Neural progenitor cell (in vitro differentiated cells): ENCODE measurements at regions not wholly inside any gene's neighbourhood (a gene's known extent, or its start where the extent isn't known, plus 50 kb on each side); places are given as distances from the start of the nearest gene placed in this dataset.

Source experiments
- DNase-seq: peaks from one replicate; pipeline ENCODE4 v3.0.0-alpha.2; 2016; ENCODE audit warnings: low spot score
- H2AFZ ChIP-seq: fragments of 200-600 bp; sonication (generic); replicated peaks from 2 replicates; pipeline ENCODE4 v1.6.1; 2016; ENCODE audit warnings: antibody characterized with exemption
- H3F3A ChIP-seq: fragments of 200-600 bp; sonication (generic); 2 replicates; pipeline ENCODE4 v1.6.1; 2016; ENCODE audit warnings: antibody characterized with exemption, low read depth
- H3K27ac ChIP-seq: fragments of 200-600 bp; sonication (generic); 2 replicates; pipeline ENCODE4 v1.5.1; 2016; ENCODE audit warnings: mild to moderate bottlenecking
- H3K27me3 ChIP-seq: fragments of 200-600 bp; sonication (generic); 2 replicates; pipeline ENCODE4 v1.6.1; 2016; ENCODE audit warnings: mild to moderate bottlenecking, moderate library complexity
- H3K36me3 ChIP-seq: fragments of 200-600 bp; sonication (generic); 2 replicates; pipeline ENCODE4 v1.5.1; 2016
- H3K4me1 ChIP-seq: fragments of 200-600 bp; sonication (generic); 2 replicates; pipeline ENCODE4 v1.6.1; 2016; ENCODE audit warnings: mixed run types
- H3K4me2 ChIP-seq: fragments of 200-600 bp; sonication (generic); 2 replicates; pipeline ENCODE4 v1.6.1; 2016
- H3K4me3 ChIP-seq: fragments of 200-600 bp; sonication (generic); 2 replicates; pipeline ENCODE4 v1.5.1; 2016
- H3K79me2 ChIP-seq: fragments of 200-600 bp; sonication (generic); 2 replicates; pipeline ENCODE4 v1.6.1; 2016; ENCODE audit warnings: low read depth
- H3K9ac ChIP-seq: fragments of 200-600 bp; sonication (generic); 2 replicates; pipeline ENCODE4 v1.6.1; 2016
- H3K9me3 ChIP-seq: fragments of 200-600 bp; sonication (generic); 2 replicates; pipeline ENCODE4 v1.5.1; 2016; ENCODE audit warnings: low read depth
- H4K20me1 ChIP-seq: fragments of 200-600 bp; sonication (generic); 2 replicates; pipeline ENCODE4 v1.6.1; 2016; ENCODE audit warnings: low read depth
- H3K27ac Mint-ChIP-seq: 3 replicates; pipeline ENCODE4 v1.8.0; 2021; ENCODE audit warnings: mixed read lengths
- H3K27me3 Mint-ChIP-seq: 2 replicates; pipeline ENCODE4 v1.8.0; 2022; ENCODE audit warnings: low read depth, mild to moderate bottlenecking, inconsistent platforms, moderate library complexity, mixed read lengths; ENCODE audit not compliant: insufficient read depth
- H3K36me3 Mint-ChIP-seq: 3 replicates; pipeline ENCODE4 v1.8.0; 2021; ENCODE audit warnings: mixed read lengths
- H3K4me1 Mint-ChIP-seq: 3 replicates; pipeline ENCODE4 v1.8.0; 2021; ENCODE audit warnings: mixed read lengths
- H3K4me3 Mint-ChIP-seq: 3 replicates; pipeline ENCODE4 v1.8.0; 2021; ENCODE audit warnings: mild to moderate bottlenecking, moderate library complexity, mixed read lengths
- H3K9me3 Mint-ChIP-seq: 3 replicates; pipeline ENCODE4 v1.8.0; 2020; ENCODE audit warnings: mixed read lengths
- CTCF ChIP-seq: fragments of 200-600 bp; sonication (generic); IDR thresholded peaks from 2 replicates; pipeline ENCODE4 v1.5.1; 2017; ENCODE audit warnings: antibody characterized with exemption, mild to moderate bottlenecking
- EZH2 ChIP-seq: fragments of 200-600 bp; sonication (generic); IDR thresholded peaks from 2 replicates; pipeline ENCODE4 v1.6.1; 2017; ENCODE audit warnings: antibody characterized with exemption, mild to moderate bottlenecking, moderate library complexity
- EZH2phosphoT487 ChIP-seq: fragments of 200-600 bp; sonication (generic); IDR thresholded peaks from 2 replicates; pipeline ENCODE4 v1.6.1; 2017; ENCODE audit warnings: antibody characterized with exemption

GRCh38 chr15:96230526-96231181 lies 99.8 kb upstream of the NR2F2 start:
- no peak for TF ChIP-seq CTCF
- no peak for TF ChIP-seq EZH2
- TF ChIP-seq EZH2phosphoT487: no peak
- Mint-ChIP-seq H3K9me3 (no peaks in the 10 kb centered on the region), H3K4me1 (peaks cover 6% of the 10 kb centered on the region), H3K36me3 (no peaks in the 10 kb centered on the region), H3K27me3 (peaks cover 3% of the 10 kb centered on the region), H3K27ac (no peak overlapping the region), H3K4me3 (no peak overlapping the region)
- Histone ChIP-seq H3K9me3 (no peaks in the 10 kb centered on the region), H3K4me3 (no peak overlapping the region), H3K27me3 (no peaks in the 10 kb centered on the region), H3K79me2 (no peaks in the 10 kb centered on the region), H3K27ac (no peak overlapping the region), H4K20me1 (no peaks in the 10 kb centered on the region), H3K4me1 (peaks cover 8% of the 10 kb centered on the region), H2AFZ (no peak overlapping the region), H3F3A (no peaks in the 10 kb centered on the region), H3K9ac (no peak overlapping the region), H3K36me3 (no peaks in the 10 kb centered on the region), H3K4me2 (no peak overlapping the region)
- no peak for DNase-seq

- H3K36me3 Mint-ChIP-seq: no peaks in the 10 kb centered on the region
- Histone ChIP-seq H3K79me2 (no peaks in the 10 kb centered on the region), H3K27me3 (no peaks in the 10 kb centered on the region), H3F3A (no peaks in the 10 kb centered on the region), H3K4me3 (no peak overlapping the region), H4K20me1 (no peaks in the 10 kb centered on the region), H2AFZ (no peak overlapping the region), H3K4me1 (no peaks in the 10 kb centered on the region), H3K9ac (no peak overlapping the region), H3K27ac (no peak overlapping the region), H3K9me3 (no peaks in the 10 kb centered on the region), H3K4me2 (no peak overlapping the region), H3K36me3 (no peaks in the 10 kb centered on the region)
- peaks cover 3% of the 10 kb centered on the region for H3K27me3 Mint-ChIP-seq
- TF ChIP-seq EZH2 (no peak), CTCF (no peak), EZH2phosphoT487 (no peak)
- H3K4me1 Mint-ChIP-seq: peaks cover 2% of the 10 kb centered on the region
- H3K4me3 Mint-ChIP-seq: no peak overlapping the region
- H3K27ac Mint-ChIP-seq: no peak overlapping the region
- DNase-seq: no peak
- H3K9me3 Mint-ChIP-seq: no peaks in the 10 kb centered on the region
Measured at GRCh38 chr15:96232335-96232734, 98.2 kb upstream of the NR2F2 start.

GRCh38 chr15:96234109-96234892 lies 96.2 kb upstream of the NR2F2 start:
- no peak for DNase-seq
- Histone ChIP-seq H3K9ac (no peak overlapping the region), H3K9me3 (no peaks in the 10 kb centered on the region), H4K20me1 (no peaks in the 10 kb centered on the region), H3K4me1 (no peaks in the 10 kb centered on the region), H2AFZ (no peak overlapping the region), H3F3A (no peaks in the 10 kb centered on the region), H3K79me2 (no peaks in the 10 kb centered on the region), H3K27ac (no peak overlapping the region), H3K4me2 (no peak overlapping the region), H3K4me3 (no peak overlapping the region), H3K36me3 (no peaks in the 10 kb centered on the region), H3K27me3 (no peaks in the 10 kb centered on the region)
- no peak for TF ChIP-seq EZH2phosphoT487
- no peak for TF ChIP-seq CTCF
- TF ChIP-seq EZH2: no peak
- Mint-ChIP-seq H3K36me3 (no peaks in the 10 kb centered on the region), H3K27me3 (peaks cover 2% of the 10 kb centered on the region), H3K27ac (no peak overlapping the region), H3K9me3 (no peaks in the 10 kb centered on the region), H3K4me1 (peaks cover 2% of the 10 kb centered on the region), H3K4me3 (no peak overlapping the region)
